HCT116 (cell line): ENCODE measurements at regions not wholly inside any gene's neighbourhood (a gene's known extent, or its start where the extent isn't known, plus 50 kb on each side); places are given as distances from the start of the nearest gene placed in this dataset.

Experiments used
- ATAC-seq: fragments of 200-7000 bp; cut with Tn5 transposase; 2 replicates; pipeline ENCODE4 v1.9.1; 2020; ENCODE audit warnings: mild to moderate bottlenecking, moderate library complexity
- BruUV-seq: library from RNA; stranded (reverse); fragments of 400-500 nt; replicated peaks from 2 replicates; lab custom pipeline; 2021; lab: Mats Ljungman, UMichigan
- CTCF ChIA-PET: fragments of 300-600 bp; sonication (Branson Sonifier 250); formaldehyde crosslinking; loops from one replicate; lab custom pipeline; 2021; ENCODE audit warnings: antibody characterized with exemption; lab: Charles Lee
- POLR2A ChIA-PET: fragments of 300-600, 350-600 bp; sonication (Branson Sonifier 250); formaldehyde crosslinking; loops from one replicate; lab custom pipeline; 2021; ENCODE audit warnings: antibody characterized with exemption; lab: Charles Lee
- RAD21 ChIA-PET, 2 experiments: fragments of 300-600 bp; sonication (Branson Sonifier 250); formaldehyde crosslinking; loops; one replicate each; lab custom pipeline; 2023; ENCODE audit warnings: low total read pairs in 2 of 2; ENCODE audit not compliant: uncharacterized antibody in 2 of 2, unreplicated experiment in 2 of 2, low non-redundant PET in 1 of 2; lab: Charles Lee
- DNase-seq: peaks from one replicate; pipeline ENCODE4 v3.0.0-alpha.2; 2010; ENCODE audit warnings: low read depth, low spot score
- H2AFZ ChIP-seq: fragments of 200-600 bp; shearing (Covaris generic), sonication (generic); 2 replicates; pipeline ENCODE4 v1.6.1; 2017; ENCODE audit warnings: low read depth, mixed run types, mixed read lengths, antibody characterized with exemption, low read length; ENCODE audit not compliant: poor library complexity, severe bottlenecking
- H3K27ac ChIP-seq: 2 replicates; pipeline ENCODE4 v1.5.1; 2012; ENCODE audit warnings: low read depth, low read length
- H3K27me3 ChIP-seq: fragments of 200-600 bp; sonication (generic); 2 replicates; pipeline ENCODE4 v1.6.1; 2016; ENCODE audit warnings: mixed run types, low read length, mixed read lengths; ENCODE audit not compliant: insufficient read depth
- H3K36me3 ChIP-seq, 2 experiments: fragments of 200-500 bp in 1 of 2; fragments of 200-600 bp in 1 of 2; sonication (Bioruptor generic) in 1 of 2; sonication (generic) in 1 of 2; 2 replicates each; pipeline versions ENCODE4 v1.5.1 to v1.6.1; 2014 to 2016; ENCODE audit warnings: low read length in 2 of 2, inconsistent platforms in 1 of 2, mixed read lengths in 1 of 2, mixed run types in 1 of 2; ENCODE audit not compliant: insufficient read depth in 2 of 2, control insufficient read depth in 1 of 2
- H3K4me1 ChIP-seq, 2 experiments: fragments of 200-600 bp in 1 of 2; sonication (generic) in 1 of 2; 2 replicates each; pipeline versions ENCODE4 v1.5.1 to v1.6.1; 2012 to 2017; ENCODE audit warnings: low read length in 2 of 2, inconsistent platforms in 1 of 2, mild to moderate bottlenecking in 1 of 2, mixed read lengths in 1 of 2, mixed run types in 1 of 2, moderate library complexity in 1 of 2; ENCODE audit not compliant: insufficient read depth in 2 of 2, control insufficient read depth in 1 of 2
- H3K4me2 ChIP-seq: fragments of 200-600 bp; sonication (generic); 2 replicates; pipeline ENCODE4 v1.6.1; 2017; ENCODE audit warnings: mixed run types, low read length, mixed read lengths
- H3K4me3 ChIP-seq, 2 experiments: fragments of 200-600 bp in 1 of 2; sonication (generic) in 1 of 2; replicated peaks in 1 of 2; 2 replicates each; pipeline ENCODE4 v1.5.1; 2011 to 2016; ENCODE audit warnings: low read length in 2 of 2, control low read depth in 1 of 2, low read depth in 1 of 2, mild to moderate bottlenecking in 1 of 2, mixed read lengths in 1 of 2, mixed run types in 1 of 2
- H3K79me2 ChIP-seq: fragments of 200-600 bp; sonication (generic); 2 replicates; pipeline ENCODE4 v1.6.1; 2017; ENCODE audit warnings: mild to moderate bottlenecking, mixed run types, low read length, moderate library complexity, mixed read lengths; ENCODE audit not compliant: insufficient read depth
- H3K9ac ChIP-seq: fragments of 200-600 bp; sonication (generic); 2 replicates; pipeline ENCODE4 v1.6.1; 2016; ENCODE audit warnings: low read length, mixed read lengths
- H3K9me2 ChIP-seq: fragments of 200-600 bp; sonication (generic), shearing (Covaris generic); 2 replicates; pipeline ENCODE4 v1.6.1; 2017; ENCODE audit warnings: mixed run types, mild to moderate bottlenecking, moderate library complexity; ENCODE audit not compliant: insufficient read depth
- H3K9me3 ChIP-seq, 2 experiments: fragments of 200-500 bp in 1 of 2; fragments of 200-600 bp in 1 of 2; sonication (Bioruptor generic) in 1 of 2; sonication (generic) in 1 of 2; 2 replicates each; pipeline ENCODE4 v1.6.1; 2014 to 2017; ENCODE audit warnings: low read length in 2 of 2, mixed read lengths in 2 of 2, inconsistent platforms in 1 of 2, low read depth in 1 of 2, mild to moderate bottlenecking in 1 of 2, mixed run types in 1 of 2, moderate library complexity in 1 of 2; ENCODE audit not compliant: control insufficient read depth in 1 of 2, insufficient read depth in 1 of 2
- H4K20me1 ChIP-seq: fragments of 200-600 bp; sonication (generic), shearing (Covaris generic); 2 replicates; pipeline ENCODE4 v1.6.1; 2017; ENCODE audit warnings: mixed run types, mild to moderate bottlenecking, moderate library complexity; ENCODE audit not compliant: insufficient read depth
- CBX3 ChIP-seq: IDR thresholded peaks from 2 replicates; pipeline ENCODE4 v1.6.1; 2012; ENCODE audit warnings: low read depth
- CEBPB ChIP-seq: IDR thresholded peaks from 2 replicates; pipeline ENCODE4 v1.6.1; 2012; ENCODE audit warnings: low read depth
- EGR1 ChIP-seq: IDR thresholded peaks from 2 replicates; pipeline ENCODE4 v1.6.1; 2012; ENCODE audit warnings: low read depth
- ELF1 ChIP-seq: IDR thresholded peaks from 2 replicates; pipeline ENCODE4 v1.6.1; 2012; ENCODE audit warnings: low read depth, borderline replicate concordance
- MAX ChIP-seq: IDR thresholded peaks from 2 replicates; pipeline ENCODE4 v1.6.1; 2012
- POLR2A ChIP-seq: IDR thresholded peaks from 2 replicates; pipeline ENCODE4 v1.7.0; 2011; ENCODE audit warnings: borderline replicate concordance; ENCODE audit not compliant: insufficient read depth, insufficient read length; ENCODE audit errors: extremely low read depth
- POLR2AphosphoS5 ChIP-seq: IDR thresholded peaks from 2 replicates; pipeline ENCODE4 v1.6.1; 2011; ENCODE audit warnings: mild to moderate bottlenecking, low read depth, low read length, moderate library complexity
- RAD21 ChIP-seq: IDR thresholded peaks from 2 replicates; pipeline ENCODE4 v1.6.1; 2012; ENCODE audit warnings: low read depth, mild to moderate bottlenecking
- REST ChIP-seq: IDR thresholded peaks from 2 replicates; pipeline ENCODE4 v1.6.1; 2012; ENCODE audit warnings: low read depth
- YY1 ChIP-seq: IDR thresholded peaks from 2 replicates; pipeline ENCODE4 v1.6.1; 2011; ENCODE audit warnings: low read length, low read depth, moderate library complexity, mild to moderate bottlenecking; ENCODE audit not compliant: insufficient replicate concordance; ENCODE audit errors: extremely low read depth
- ZBTB33 ChIP-seq: IDR thresholded peaks from 2 replicates; pipeline ENCODE4 v1.6.1; 2011; ENCODE audit warnings: mild to moderate bottlenecking, low read length, moderate library complexity; ENCODE audit not compliant: insufficient replicate concordance; ENCODE audit errors: extremely low read depth
- ZFX ChIP-seq: fragments of 450-650 bp; IDR thresholded peaks from 2 replicates; pipeline ENCODE4 v1.6.1; 2017
- intact Hi-C: fragments of 100-400 bp; cut with micrococcal nuclease; formaldehyde crosslinking; loops from 2 replicates; pipeline ENCODE4 v1.10.0; 2022
- TF ChIP-seq, protein P1 (sequence below), 3 experiments: fragments of 200-600 bp in 1 of 3; sonication (generic) in 1 of 3; IDR thresholded peaks in 2 of 3; conservative IDR thresholded peaks in 1 of 3; 2 replicates each; pipeline ENCODE4 v1.5.1; 2012 to 2017; ENCODE audit warnings: low read depth in 2 of 3, low read length in 2 of 3, antibody characterized with exemption in 1 of 3, borderline replicate concordance in 1 of 3, control low read depth in 1 of 3, mild to moderate bottlenecking in 1 of 3, mixed read lengths in 1 of 3, mixed run types in 1 of 3, moderate library complexity in 1 of 3; ENCODE audit not compliant: insufficient read depth in 1 of 3

DNA sequence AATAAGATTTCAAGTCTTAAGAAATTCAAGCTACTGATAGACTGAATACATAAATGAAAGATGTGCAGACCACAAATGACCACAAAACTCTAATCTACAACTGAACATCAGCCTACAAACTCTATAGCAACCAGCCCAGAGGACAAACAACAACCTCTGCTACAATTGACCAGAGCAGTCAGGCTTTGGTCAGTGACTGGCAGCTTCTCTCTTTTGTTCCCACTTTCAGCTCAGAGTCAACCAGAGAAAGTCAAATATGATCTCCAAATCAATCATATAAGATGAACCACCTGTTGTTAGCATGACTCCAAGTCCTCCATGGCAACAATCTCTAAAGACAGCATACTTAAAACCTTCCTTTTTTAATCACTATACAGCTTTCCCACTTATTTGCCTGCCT is 996.2 kb downstream of the SUCLG1 start:
- H3K27ac ChIP-seq, result no peak overlapping the region
- peaks cover 0 to 4% of the 10 kb centered on the region in 2 experiments; a peak in 2 of 4 replicates for H3K4me1 ChIP-seq
- ChIA-PET CTCF (no interaction called here), RAD21 (no interaction called here), POLR2A (no interaction called here)
- H3K79me2 ChIP-seq, result no peaks in the 10 kb centered on the region
- intact Hi-C loops, result no loop called here
- H3K4me3 ChIP-seq, result no peak overlapping the region
- no TSS peak for BruUV-seq
- H2AFZ ChIP-seq, result no peak overlapping the region
- H3K36me3 ChIP-seq, result no peaks in the 10 kb centered on the region
- no peaks in the 10 kb centered on the region for H4K20me1 ChIP-seq
- TF ChIP-seq POLR2A, result no peak
- TF ChIP-seq ELF1, result no peak
- TF ChIP-seq ZFX, result no peak
- no peak overlapping the region for H3K4me2 ChIP-seq
- ATAC-seq (no peak), DNase-seq (no peak)
- H3K27me3 ChIP-seq, result no peaks in the 10 kb centered on the region
- H3K9me2 ChIP-seq, result no peaks in the 10 kb centered on the region
- no peaks in the 10 kb centered on the region for H3K9me3 ChIP-seq
- no peak overlapping the region for H3K9ac ChIP-seq

- H3K4me3 ChIP-seq, result no peak overlapping the region
- no TSS peak for BruUV-seq
- no peaks in the 10 kb centered on the region for H3K9me2 ChIP-seq
- ChIA-PET RAD21 (no interaction called here), CTCF (no interaction called here), POLR2A (no interaction called here)
- ATAC-seq (no peak), DNase-seq (no peak)
- no peaks in the 10 kb centered on the region for H3K9me3 ChIP-seq
- H3K4me2 ChIP-seq, result no peak overlapping the region
- H3K9ac ChIP-seq, result no peak overlapping the region
- no peak overlapping the region for H3K27ac ChIP-seq
- no peaks in the 10 kb centered on the region for H4K20me1 ChIP-seq
- intact Hi-C loops, result no loop called here
- no peaks in the 10 kb centered on the region for H3K79me2 ChIP-seq
- H3K4me1 ChIP-seq, result peaks cover 0 to 4% of the 10 kb centered on the region in 2 experiments; a peak in 2 of 4 replicates
- H3K36me3 ChIP-seq, result no peaks in the 10 kb centered on the region
- no peak overlapping the region for H2AFZ ChIP-seq
- H3K27me3 ChIP-seq, result no peaks in the 10 kb centered on the region
- TF ChIP-seq MAX (no peak), ELF1 (no peak), RAD21 (no peak), ZFX (no peak), CBX3 (no peak), CEBPB (no peak), POLR2AphosphoS5 (no peak), ZBTB33 (no peak), POLR2A (no peak), YY1 (no peak), EGR1 (no peak), REST (no peak)
- TF ChIP-seq, protein P1, sequence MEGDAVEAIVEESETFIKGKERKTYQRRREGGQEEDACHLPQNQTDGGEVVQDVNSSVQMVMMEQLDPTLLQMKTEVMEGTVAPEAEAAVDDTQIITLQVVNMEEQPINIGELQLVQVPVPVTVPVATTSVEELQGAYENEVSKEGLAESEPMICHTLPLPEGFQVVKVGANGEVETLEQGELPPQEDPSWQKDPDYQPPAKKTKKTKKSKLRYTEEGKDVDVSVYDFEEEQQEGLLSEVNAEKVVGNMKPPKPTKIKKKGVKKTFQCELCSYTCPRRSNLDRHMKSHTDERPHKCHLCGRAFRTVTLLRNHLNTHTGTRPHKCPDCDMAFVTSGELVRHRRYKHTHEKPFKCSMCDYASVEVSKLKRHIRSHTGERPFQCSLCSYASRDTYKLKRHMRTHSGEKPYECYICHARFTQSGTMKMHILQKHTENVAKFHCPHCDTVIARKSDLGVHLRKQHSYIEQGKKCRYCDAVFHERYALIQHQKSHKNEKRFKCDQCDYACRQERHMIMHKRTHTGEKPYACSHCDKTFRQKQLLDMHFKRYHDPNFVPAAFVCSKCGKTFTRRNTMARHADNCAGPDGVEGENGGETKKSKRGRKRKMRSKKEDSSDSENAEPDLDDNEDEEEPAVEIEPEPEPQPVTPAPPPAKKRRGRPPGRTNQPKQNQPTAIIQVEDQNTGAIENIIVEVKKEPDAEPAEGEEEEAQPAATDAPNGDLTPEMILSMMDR (IDR thresholded peaks at IDR 0.05 in 2 of 3, conservative IDR thresholded peaks at IDR 0.05 in 1 of 3; ENCODE audit: borderline replicate concordance in 1 of 3, insufficient read depth in 1 of 3, low read depth in 2 of 3, low read length in 2 of 3), result no peak
Observed at GRCh38 chr2:83461135-83461534, 997.9 kb downstream of the SUCLG1 start.
